HEK293T (cell line): ENCODE measurements at regions not wholly inside any gene's neighbourhood (a gene's known extent, or its start where the extent isn't known, plus 50 kb on each side); places are given as distances from the start of the nearest gene placed in this dataset.

Experiments used
- FOXK2 ChIP-seq: fragments of 450-650 bp; IDR thresholded peaks from 2 replicates; pipeline ENCODE4 v1.6.1; 2016; ENCODE audit warnings: mild to moderate bottlenecking
- FOXM1 ChIP-seq: fragments of 450-650 bp; IDR thresholded peaks from 2 replicates; pipeline ENCODE4 v1.6.1; 2017; ENCODE audit warnings: mild to moderate bottlenecking, borderline replicate concordance
- NFRKB ChIP-seq: fragments of 450-650 bp; IDR thresholded peaks from 2 replicates; pipeline ENCODE4 v1.6.1; 2016; ENCODE audit warnings: mild to moderate bottlenecking, moderate library complexity
- SP1 ChIP-seq: fragments of 450-650 bp; IDR thresholded peaks from 2 replicates; pipeline ENCODE4 v1.6.1; 2017
- SUZ12 ChIP-seq: fragments of 450-650 bp; IDR thresholded peaks from 2 replicates; pipeline ENCODE4 v1.6.1; 2016; ENCODE audit warnings: mild to moderate bottlenecking

DNA sequence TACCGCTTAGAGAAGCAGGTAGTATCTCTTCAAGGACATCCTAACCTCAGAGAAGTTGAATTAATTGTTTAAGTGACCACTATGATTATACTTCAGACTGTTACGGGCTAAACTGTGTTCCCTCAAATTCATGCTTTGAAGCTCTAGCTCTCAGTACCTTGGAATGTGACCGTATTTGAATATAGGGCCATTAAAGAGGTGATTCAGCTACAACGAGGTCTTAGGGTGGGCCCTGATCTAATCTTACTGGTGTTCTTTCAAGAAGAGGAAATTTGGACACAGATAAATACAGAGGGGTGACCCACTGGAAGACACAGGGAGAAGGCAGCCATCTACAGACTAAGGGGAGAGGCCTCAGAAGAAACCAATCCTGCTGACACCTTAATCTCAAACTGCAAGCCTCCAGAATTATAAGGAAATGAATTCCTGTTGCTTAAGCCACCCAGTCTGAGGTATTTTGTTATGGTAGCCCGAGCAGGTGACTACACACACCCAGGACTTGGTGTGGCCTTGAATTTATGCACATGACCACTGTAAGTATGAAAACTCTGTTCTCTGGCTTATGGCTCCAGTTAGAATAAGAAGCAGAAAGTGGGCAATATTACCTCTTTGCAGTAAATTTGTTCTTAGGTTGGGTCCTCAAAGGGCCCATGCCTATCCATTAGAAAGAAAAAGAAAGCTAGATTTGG is 249.1 kb downstream of the DHX35 start:
- TF ChIP-seq NFRKB (no peak), FOXM1 (no peak), FOXK2 (no peak), SUZ12 (no peak), SP1 (no peak)
